T-cell (primary cell): ENCODE measurements at regions not wholly inside any gene's neighbourhood (a gene's known extent, or its start where the extent isn't known, plus 50 kb on each side); places are given as distances from the start of the nearest gene placed in this dataset.
"Not testable (repeated sequence)": the region's sequence is repeated elsewhere in the genome, so short reads cannot be mapped to it uniquely, and the experiment has no call there.

Experiments used
- ATAC-seq, 4 experiments: fragments of 200-7000 bp in 3 of 4; fragments of 150-1000 bp in 1 of 4; cut with Tn5 transposase; replicated peaks in 1 of 4; 1 replicate in 3 of 4; 2 replicates in 1 of 4; pipeline ENCODE4 v1.10.0; 2021; ENCODE audit warnings: moderate library complexity in 3 of 4, mild to moderate bottlenecking in 2 of 4, moderate number of reproducible peaks in 1 of 4
- CTCF ChIA-PET, 2 donors: fragments of 300-600 bp; sonication (Branson Sonifier 250); formaldehyde crosslinking; loops; one replicate each; lab custom pipeline; 2022; ENCODE audit warnings: antibody characterized with exemption in 2 of 2; lab: Charles Lee
- POLR2A ChIA-PET, 2 donors: fragments of 300-600 bp; sonication (Branson Sonifier 250); formaldehyde crosslinking; loops; one replicate each; lab custom pipeline; 2022; ENCODE audit warnings: antibody characterized with exemption in 2 of 2; lab: Charles Lee
- DNase-seq, 35 experiments: peaks; one replicate each; pipeline versions ENCODE4 v3.0.0 to v3.0.0-alpha.2; 2013 to 2023
- H3K27ac ChIP-seq: one replicate; pipeline ENCODE4 v1.5.1; 2013; ENCODE audit warnings: low read length
- H3K27me3 ChIP-seq, 2 experiments: replicated peaks in 1 of 2; 1 replicate in 1 of 2; 2 replicates in 1 of 2; pipeline versions ENCODE4 v1.6.1 to v1.7.0; 2013; ENCODE audit warnings: low read length in 1 of 2, mixed read lengths in 1 of 2; ENCODE audit not compliant: control insufficient read depth in 2 of 2, insufficient read depth in 2 of 2; ENCODE audit errors: extremely low read depth in 1 of 2
- H3K36me3 ChIP-seq, 2 donors: 1 replicate in 1 of 2; 2 replicates in 1 of 2; pipeline versions ENCODE4 v1.6.1 to v1.7.0; 2013; ENCODE audit warnings: low read length in 1 of 2; ENCODE audit not compliant: control insufficient read depth in 2 of 2, insufficient read depth in 1 of 2; ENCODE audit errors: extremely low read depth in 1 of 2
- H3K4me1 ChIP-seq, 2 experiments: 1 replicate in 1 of 2; 2 replicates in 1 of 2; pipeline versions ENCODE4 v1.6.1 to v1.7.0; 2013; ENCODE audit warnings: low read length in 2 of 2, mixed read lengths in 1 of 2; ENCODE audit not compliant: insufficient read depth in 2 of 2, control insufficient read depth in 1 of 2; ENCODE audit errors: extremely low read depth in 1 of 2
- H3K4me3 ChIP-seq, 2 donors: 1 replicate in 1 of 2; 2 replicates in 1 of 2; pipeline versions ENCODE4 v1.5.1 to v1.7.0; 2013; ENCODE audit warnings: mild to moderate bottlenecking in 2 of 2, low read length in 1 of 2, moderate library complexity in 1 of 2; ENCODE audit not compliant: control insufficient read depth in 1 of 2; ENCODE audit errors: extremely low read depth in 1 of 2
- H3K9me3 ChIP-seq: 2 replicates; pipeline ENCODE4 v1.7.0; 2013
- H3K27ac Mint-ChIP-seq, 2 donors: one replicate each; pipeline ENCODE4 v1.8.0; 2020 to 2021; ENCODE audit warnings: mild to moderate bottlenecking in 2 of 2, mixed read lengths in 2 of 2
- H3K27me3 Mint-ChIP-seq, 2 donors: one replicate each; pipeline ENCODE4 v1.8.0; 2021 to 2022; ENCODE audit warnings: mixed read lengths in 2 of 2
- H3K36me3 Mint-ChIP-seq: one replicate; pipeline ENCODE4 v1.8.0; 2021; ENCODE audit warnings: mixed read lengths
- H3K4me1 Mint-ChIP-seq, 3 donors: one replicate each; pipeline ENCODE4 v1.8.0; 2020 to 2022; ENCODE audit warnings: mixed read lengths in 3 of 3, mild to moderate bottlenecking in 1 of 3
- H3K4me3 Mint-ChIP-seq, 3 donors: one replicate each; pipeline ENCODE4 v1.8.0; 2020 to 2022; ENCODE audit warnings: mild to moderate bottlenecking in 3 of 3, mixed read lengths in 3 of 3, moderate library complexity in 3 of 3
- H3K9me3 Mint-ChIP-seq, 3 donors: one replicate each; pipeline ENCODE4 v1.8.0; 2020 to 2022; ENCODE audit warnings: mixed read lengths in 3 of 3
- WGBS: methylation state at CpG from one replicate; pipeline ENCODE4 v1.1.5; 2013; ENCODE audit warnings: missing lambda C conversion rate; ENCODE audit not compliant: insufficient coverage; 5-methylcytosine and 5-hydroxymethylcytosine counted together

DNA sequence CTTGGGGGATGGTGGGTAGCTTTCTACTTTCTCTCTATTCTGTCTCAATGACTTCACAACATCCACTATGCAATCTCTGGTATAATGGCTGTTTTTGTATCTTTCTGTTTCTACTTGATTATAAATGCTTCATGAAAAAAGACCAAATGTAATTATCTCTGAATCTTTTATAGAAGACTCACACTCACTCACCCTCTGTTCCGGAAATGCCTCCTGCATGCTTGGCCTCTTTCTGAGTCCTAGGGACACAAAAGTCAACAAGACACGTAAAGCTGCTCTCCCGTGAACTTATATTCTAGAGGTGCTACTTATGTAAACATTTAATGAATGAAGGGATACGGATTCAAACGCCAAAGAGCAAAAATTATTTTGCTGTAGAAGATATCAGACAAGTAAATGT, 502.2 kb upstream of the SOX11 start:
- no peaks in the 10 kb centered on the region for H3K27me3 ChIP-seq
- H3K27ac ChIP-seq, result no peak overlapping the region
- no peak overlapping the region for H3K4me3 ChIP-seq
- Mint-ChIP-seq H3K4me3 (no peak overlapping the region), H3K9me3 (peaks cover 7 to 19% (median 9%) of the 10 kb centered on the region in 3 donors), H3K27ac (no peak overlapping the region), H3K27me3 (no peaks in the 10 kb centered on the region), H3K36me3 (no peaks in the 10 kb centered on the region), H3K4me1 (no peaks in the 10 kb centered on the region)
- ATAC-seq (no peak), DNase-seq (no peak)
- no peaks in the 10 kb centered on the region for H3K4me1 ChIP-seq
- no CpG with 5 or more reads among the region's 5 CpGs for WGBS
- POLR2A ChIA-PET, result no interaction called here
- H3K36me3 ChIP-seq, result no peaks in the 10 kb centered on the region
- CTCF ChIA-PET, result no interaction called here
- no peaks in the 10 kb centered on the region for H3K9me3 ChIP-seq

DNA sequence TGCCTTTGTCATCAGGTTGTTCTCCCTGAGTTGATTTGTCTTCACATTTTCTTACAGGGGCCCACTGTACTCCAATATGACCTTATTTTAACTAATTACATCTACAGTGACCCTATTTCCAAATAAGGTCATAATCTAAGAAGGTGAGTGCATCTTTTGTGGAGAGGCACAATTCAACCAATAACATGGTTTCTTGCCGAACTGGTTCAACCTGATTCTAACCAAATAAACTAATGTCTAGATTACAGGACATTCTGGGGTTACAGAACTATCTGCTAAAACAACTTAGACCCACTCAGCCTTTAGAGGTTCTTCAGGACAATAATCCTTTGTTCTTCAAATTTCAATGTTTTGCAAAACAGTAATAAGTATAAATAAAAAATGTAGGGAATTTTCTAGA, 496.5 kb upstream of the SOX11 start:
- ATAC-seq (no peak), DNase-seq (no peak)
- Mint-ChIP-seq H3K4me1 (no peaks in the 10 kb centered on the region), H3K27me3 (no peaks in the 10 kb centered on the region), H3K36me3 (no peaks in the 10 kb centered on the region), H3K4me3 (no peak overlapping the region), H3K27ac (no peak overlapping the region), H3K9me3 (peaks cover 6 to 16% (median 11%) of the 10 kb centered on the region in 3 donors)
- WGBS, result no CpG with 5 or more reads among the region's 1 CpG
- no peaks in the 10 kb centered on the region for H3K36me3 ChIP-seq
- ChIA-PET POLR2A (no interaction called here), CTCF (no interaction called here)
- no peaks in the 10 kb centered on the region for H3K9me3 ChIP-seq
- H3K4me3 ChIP-seq, result no peak overlapping the region
- no peaks in the 10 kb centered on the region for H3K4me1 ChIP-seq
- H3K27me3 ChIP-seq, result no peaks in the 10 kb centered on the region
- H3K27ac ChIP-seq, result no peak overlapping the region

DNA sequence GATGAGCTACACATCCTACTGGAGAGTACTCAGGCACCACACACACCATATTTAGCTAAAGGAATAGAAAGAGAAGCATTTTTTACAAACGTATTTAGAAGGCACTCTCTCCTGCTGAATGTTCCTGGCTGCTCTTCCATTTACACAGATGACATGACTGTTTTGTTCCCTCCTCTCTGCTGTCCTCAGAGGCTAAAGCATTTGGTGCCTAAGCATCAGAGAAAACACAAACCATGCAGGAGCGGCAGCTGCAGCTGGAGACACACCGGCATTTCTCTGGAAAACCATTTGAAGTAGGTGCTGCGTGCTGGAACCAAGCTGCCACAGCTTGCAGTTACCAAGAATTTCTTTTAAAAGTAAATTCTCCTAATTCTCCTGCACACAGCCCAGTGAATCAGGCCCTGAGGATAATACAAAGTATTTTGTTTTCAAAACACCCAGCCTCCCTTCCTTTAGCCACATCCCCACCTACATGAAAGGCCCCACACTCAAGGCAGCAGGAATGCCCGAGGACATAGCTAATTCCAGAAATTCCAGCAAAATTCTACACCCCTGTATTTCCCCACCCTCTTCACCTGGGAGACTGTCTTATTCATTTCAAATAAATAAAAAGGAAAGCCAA, 488.9 kb upstream of the SOX11 start:
- DNase-seq, result no peak
- 50% methylated on average over 1 of the region's 5 CpGs for WGBS
- no peaks in the 10 kb centered on the region for H3K9me3 ChIP-seq
- no peak overlapping the region for H3K27ac ChIP-seq
- Mint-ChIP-seq H3K27me3 (no peaks in the 10 kb centered on the region), H3K4me3 (no peak overlapping the region), H3K36me3 (no peaks in the 10 kb centered on the region), H3K9me3 (peaks cover 7 to 14% (median 12%) of the 10 kb centered on the region in 3 donors), H3K27ac (no peak overlapping the region), H3K4me1 (no peaks in the 10 kb centered on the region)
- H3K4me3 ChIP-seq, result no peak overlapping the region
- H3K36me3 ChIP-seq, result no peaks in the 10 kb centered on the region
- ATAC-seq, result no peak
- H3K27me3 ChIP-seq, result no peaks in the 10 kb centered on the region
- H3K4me1 ChIP-seq, result no peaks in the 10 kb centered on the region
- ChIA-PET POLR2A (no interaction called here), CTCF (no interaction called here)

DNA sequence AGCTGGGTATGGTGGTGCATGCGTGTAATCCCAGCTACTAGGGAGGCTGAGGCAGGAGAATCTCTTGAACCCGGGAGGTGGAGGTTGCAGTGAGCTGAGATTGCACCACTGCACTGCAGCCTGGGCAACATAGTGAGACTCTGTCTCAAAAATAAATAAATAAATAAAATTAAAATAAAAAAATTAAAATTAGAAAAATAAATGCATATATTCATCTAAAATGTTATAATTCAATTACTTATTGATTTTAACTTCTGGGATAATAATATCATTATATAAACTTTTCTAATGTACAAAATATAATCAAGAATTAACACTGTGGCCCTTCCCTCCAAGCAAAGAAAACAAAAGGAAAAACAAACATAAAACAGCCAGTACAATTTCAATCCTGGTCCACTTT, 485.4 kb upstream of the SOX11 start:
- H3K27ac Mint-ChIP-seq, H3K36me3 ChIP-seq, H3K4me3 ChIP-seq, H3K4me3 Mint-ChIP-seq, H3K36me3 Mint-ChIP-seq, H3K4me1 Mint-ChIP-seq, H3K27me3 ChIP-seq, H3K27ac ChIP-seq, ATAC-seq, CTCF ChIA-PET, H3K9me3 ChIP-seq, H3K4me1 ChIP-seq, POLR2A ChIA-PET, DNase-seq, H3K27me3 Mint-ChIP-seq: not testable (repeated sequence)
- no CpG with 5 or more reads among the region's 2 CpGs for WGBS
- peaks cover 11 to 15% (median 12%) of the 10 kb centered on the region in 3 donors for H3K9me3 Mint-ChIP-seq

DNA sequence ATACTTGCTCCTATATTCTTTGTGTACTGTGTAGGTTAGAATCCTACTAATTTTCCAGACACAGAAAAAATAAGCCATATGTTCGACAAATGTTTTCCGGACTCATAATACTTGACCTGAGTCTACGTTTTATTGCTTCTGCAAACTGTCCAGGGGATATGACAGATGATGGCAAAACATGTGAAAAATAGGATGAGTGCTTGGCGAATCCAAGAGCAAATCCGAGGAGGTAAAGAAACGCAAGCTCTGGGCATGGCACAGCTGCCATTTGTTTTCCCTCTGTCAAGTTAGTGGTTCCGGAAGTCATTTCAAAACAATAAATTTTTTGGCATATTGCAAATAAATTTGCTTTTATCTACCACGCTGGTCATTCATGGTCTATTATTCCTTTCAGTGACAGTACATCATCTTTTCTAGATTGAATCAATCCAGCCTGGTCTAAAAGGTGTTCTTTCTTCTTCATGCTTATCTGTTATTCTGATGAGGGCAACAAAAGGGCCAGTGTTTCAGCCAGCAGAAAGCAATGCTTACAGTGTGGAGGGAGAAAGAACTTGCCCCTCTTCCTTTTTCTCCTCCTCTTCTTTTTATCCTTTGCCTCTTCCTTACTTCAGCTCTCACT, 476.1 kb upstream of the SOX11 start:
- Histone ChIP-seq H3K4me1 (no peaks in the 10 kb centered on the region), H3K9me3 (no peaks in the 10 kb centered on the region), H3K36me3 (no peaks in the 10 kb centered on the region), H3K27me3 (no peaks in the 10 kb centered on the region), H3K4me3 (no peak overlapping the region), H3K27ac (no peak overlapping the region)
- no peak for DNase-seq
- CTCF ChIA-PET, result no interaction called here
- Mint-ChIP-seq H3K4me3 (no peak overlapping the region), H3K27ac (no peak overlapping the region), H3K9me3 (peaks cover 11 to 17% (median 16%) of the 10 kb centered on the region in 3 donors), H3K36me3 (no peaks in the 10 kb centered on the region), H3K4me1 (no peaks in the 10 kb centered on the region), H3K27me3 (no peaks in the 10 kb centered on the region)
- no peak for ATAC-seq
- 79% methylated on average over 5 of the region's 8 CpGs for WGBS
- POLR2A ChIA-PET, result no interaction called here

DNA sequence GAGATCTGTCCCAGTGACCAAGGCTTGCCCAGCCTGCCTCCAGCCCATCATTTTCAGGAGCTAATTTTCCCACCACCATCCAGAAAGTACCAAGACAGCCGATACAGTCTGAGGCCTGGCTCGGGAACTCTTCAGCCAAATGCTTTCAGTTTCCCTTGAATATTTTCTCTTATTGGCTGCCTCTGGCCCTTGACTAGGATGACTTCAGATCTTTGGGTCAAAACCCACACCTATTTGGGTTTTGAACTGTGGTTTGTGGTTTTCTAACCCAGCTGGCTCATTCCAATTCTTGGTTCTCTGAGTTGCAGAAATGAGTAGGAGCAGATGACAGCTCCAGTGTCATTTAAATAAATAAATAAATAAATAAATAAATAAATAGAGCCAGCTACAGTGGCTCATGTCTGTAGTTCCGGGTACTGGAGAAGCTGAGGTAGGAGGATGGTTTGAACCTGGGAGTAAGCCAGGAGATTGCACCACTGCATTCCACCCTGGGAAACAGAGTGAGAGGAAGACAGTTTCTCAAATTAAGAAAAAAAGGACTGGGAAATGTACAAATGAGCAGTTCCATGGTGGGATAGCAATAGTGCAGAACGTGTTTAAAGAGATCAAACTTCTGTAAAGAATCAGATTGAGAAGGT, 465.0 kb upstream of the SOX11 start:
- Mint-ChIP-seq H3K27me3 (no peaks in the 10 kb centered on the region), H3K4me1 (no peaks in the 10 kb centered on the region), H3K27ac (no peak overlapping the region), H3K4me3 (no peak overlapping the region), H3K9me3 (peaks cover 10 to 14% (median 12%) of the 10 kb centered on the region in 3 donors), H3K36me3 (no peaks in the 10 kb centered on the region)
- H3K4me1 ChIP-seq, result no peaks in the 10 kb centered on the region
- ChIA-PET POLR2A (no interaction called here), CTCF (no interaction called here)
- H3K9me3 ChIP-seq, result no peaks in the 10 kb centered on the region
- 60% methylated on average over 3 of the region's 4 CpGs for WGBS
- no peak overlapping the region for H3K27ac ChIP-seq
- H3K36me3 ChIP-seq, result no peaks in the 10 kb centered on the region
- no peaks in the 10 kb centered on the region for H3K27me3 ChIP-seq
- H3K4me3 ChIP-seq, result no peak overlapping the region
- no peak for DNase-seq
- no peak for ATAC-seq
